HCT116 (cell line): ENCODE measurements at regions not wholly inside any gene's neighbourhood (a gene's known extent, or its start where the extent isn't known, plus 50 kb on each side); places are given as distances from the start of the nearest gene placed in this dataset.

Source experiments
- ATAC-seq: fragments of 200-7000 bp; cut with Tn5 transposase; 2 replicates; pipeline ENCODE4 v1.9.1; 2020; ENCODE audit warnings: mild to moderate bottlenecking, moderate library complexity
- BruUV-seq: library from RNA; stranded (reverse); fragments of 400-500 nt; replicated peaks from 2 replicates; lab custom pipeline; 2021; lab: Mats Ljungman, UMichigan
- CTCF ChIA-PET: fragments of 300-600 bp; sonication (Branson Sonifier 250); formaldehyde crosslinking; loops from one replicate; lab custom pipeline; 2021; ENCODE audit warnings: antibody characterized with exemption; lab: Charles Lee
- POLR2A ChIA-PET: fragments of 300-600, 350-600 bp; sonication (Branson Sonifier 250); formaldehyde crosslinking; loops from one replicate; lab custom pipeline; 2021; ENCODE audit warnings: antibody characterized with exemption; lab: Charles Lee
- RAD21 ChIA-PET, 2 experiments: fragments of 300-600 bp; sonication (Branson Sonifier 250); formaldehyde crosslinking; loops; one replicate each; lab custom pipeline; 2023; ENCODE audit warnings: low total read pairs in 2 of 2; ENCODE audit not compliant: uncharacterized antibody in 2 of 2, unreplicated experiment in 2 of 2, low non-redundant PET in 1 of 2; lab: Charles Lee
- DNase-seq: peaks from one replicate; pipeline ENCODE4 v3.0.0-alpha.2; 2010; ENCODE audit warnings: low read depth, low spot score
- H2AFZ ChIP-seq: fragments of 200-600 bp; shearing (Covaris generic), sonication (generic); 2 replicates; pipeline ENCODE4 v1.6.1; 2017; ENCODE audit warnings: low read depth, mixed run types, mixed read lengths, antibody characterized with exemption, low read length; ENCODE audit not compliant: poor library complexity, severe bottlenecking
- H3K27ac ChIP-seq: 2 replicates; pipeline ENCODE4 v1.5.1; 2012; ENCODE audit warnings: low read depth, low read length
- H3K27me3 ChIP-seq: fragments of 200-600 bp; sonication (generic); 2 replicates; pipeline ENCODE4 v1.6.1; 2016; ENCODE audit warnings: mixed run types, low read length, mixed read lengths; ENCODE audit not compliant: insufficient read depth
- H3K36me3 ChIP-seq, 2 experiments: fragments of 200-500 bp in 1 of 2; fragments of 200-600 bp in 1 of 2; sonication (Bioruptor generic) in 1 of 2; sonication (generic) in 1 of 2; 2 replicates each; pipeline versions ENCODE4 v1.5.1 to v1.6.1; 2014 to 2016; ENCODE audit warnings: low read length in 2 of 2, inconsistent platforms in 1 of 2, mixed read lengths in 1 of 2, mixed run types in 1 of 2; ENCODE audit not compliant: insufficient read depth in 2 of 2, control insufficient read depth in 1 of 2
- H3K4me1 ChIP-seq, 2 experiments: fragments of 200-600 bp in 1 of 2; sonication (generic) in 1 of 2; 2 replicates each; pipeline versions ENCODE4 v1.5.1 to v1.6.1; 2012 to 2017; ENCODE audit warnings: low read length in 2 of 2, inconsistent platforms in 1 of 2, mild to moderate bottlenecking in 1 of 2, mixed read lengths in 1 of 2, mixed run types in 1 of 2, moderate library complexity in 1 of 2; ENCODE audit not compliant: insufficient read depth in 2 of 2, control insufficient read depth in 1 of 2
- H3K4me2 ChIP-seq: fragments of 200-600 bp; sonication (generic); 2 replicates; pipeline ENCODE4 v1.6.1; 2017; ENCODE audit warnings: mixed run types, low read length, mixed read lengths
- H3K4me3 ChIP-seq, 2 experiments: fragments of 200-600 bp in 1 of 2; sonication (generic) in 1 of 2; replicated peaks in 1 of 2; 2 replicates each; pipeline ENCODE4 v1.5.1; 2011 to 2016; ENCODE audit warnings: low read length in 2 of 2, control low read depth in 1 of 2, low read depth in 1 of 2, mild to moderate bottlenecking in 1 of 2, mixed read lengths in 1 of 2, mixed run types in 1 of 2
- H3K79me2 ChIP-seq: fragments of 200-600 bp; sonication (generic); 2 replicates; pipeline ENCODE4 v1.6.1; 2017; ENCODE audit warnings: mild to moderate bottlenecking, mixed run types, low read length, moderate library complexity, mixed read lengths; ENCODE audit not compliant: insufficient read depth
- H3K9ac ChIP-seq: fragments of 200-600 bp; sonication (generic); 2 replicates; pipeline ENCODE4 v1.6.1; 2016; ENCODE audit warnings: low read length, mixed read lengths
- H3K9me2 ChIP-seq: fragments of 200-600 bp; sonication (generic), shearing (Covaris generic); 2 replicates; pipeline ENCODE4 v1.6.1; 2017; ENCODE audit warnings: mixed run types, mild to moderate bottlenecking, moderate library complexity; ENCODE audit not compliant: insufficient read depth
- H3K9me3 ChIP-seq, 2 experiments: fragments of 200-500 bp in 1 of 2; fragments of 200-600 bp in 1 of 2; sonication (Bioruptor generic) in 1 of 2; sonication (generic) in 1 of 2; 2 replicates each; pipeline ENCODE4 v1.6.1; 2014 to 2017; ENCODE audit warnings: low read length in 2 of 2, mixed read lengths in 2 of 2, inconsistent platforms in 1 of 2, low read depth in 1 of 2, mild to moderate bottlenecking in 1 of 2, mixed run types in 1 of 2, moderate library complexity in 1 of 2; ENCODE audit not compliant: control insufficient read depth in 1 of 2, insufficient read depth in 1 of 2
- H4K20me1 ChIP-seq: fragments of 200-600 bp; sonication (generic), shearing (Covaris generic); 2 replicates; pipeline ENCODE4 v1.6.1; 2017; ENCODE audit warnings: mixed run types, mild to moderate bottlenecking, moderate library complexity; ENCODE audit not compliant: insufficient read depth
- ATF3 ChIP-seq: IDR thresholded peaks from 2 replicates; pipeline ENCODE4 v1.6.1; 2012
- CTCF ChIP-seq, 3 experiments: fragments of 200-600 bp in 1 of 3; sonication (generic) in 1 of 3; IDR thresholded peaks in 2 of 3; conservative IDR thresholded peaks in 1 of 3; 2 replicates each; pipeline ENCODE4 v1.5.1; 2012 to 2017; ENCODE audit warnings: low read depth in 2 of 3, low read length in 2 of 3, antibody characterized with exemption in 1 of 3, borderline replicate concordance in 1 of 3, control low read depth in 1 of 3, mild to moderate bottlenecking in 1 of 3, mixed read lengths in 1 of 3, mixed run types in 1 of 3, moderate library complexity in 1 of 3; ENCODE audit not compliant: insufficient read depth in 1 of 3
- POLR2A ChIP-seq: IDR thresholded peaks from 2 replicates; pipeline ENCODE4 v1.7.0; 2011; ENCODE audit warnings: borderline replicate concordance; ENCODE audit not compliant: insufficient read depth, insufficient read length; ENCODE audit errors: extremely low read depth
- SRF ChIP-seq: IDR thresholded peaks from 2 replicates; pipeline ENCODE4 v1.6.1; 2012; ENCODE audit warnings: low read depth
- YY1 ChIP-seq: IDR thresholded peaks from 2 replicates; pipeline ENCODE4 v1.6.1; 2011; ENCODE audit warnings: low read length, low read depth, moderate library complexity, mild to moderate bottlenecking; ENCODE audit not compliant: insufficient replicate concordance; ENCODE audit errors: extremely low read depth
- intact Hi-C: fragments of 100-400 bp; cut with micrococcal nuclease; formaldehyde crosslinking; loops from 2 replicates; pipeline ENCODE4 v1.10.0; 2022

GRCh38 chr6:85705220-85705619, 62.5 kb upstream of the SYNCRIP start:
- H2AFZ ChIP-seq: no peak overlapping the region
- no peaks in the 10 kb centered on the region for H3K9me2 ChIP-seq
- no peaks in the 10 kb centered on the region for H3K27me3 ChIP-seq
- H3K79me2 ChIP-seq: no peaks in the 10 kb centered on the region
- H3K36me3 ChIP-seq: no peaks in the 10 kb centered on the region
- no peak overlapping the region for H3K4me3 ChIP-seq
- intact Hi-C loops: no loop called here
- TF ChIP-seq CTCF (IDR thresholded peaks at IDR 0.05 in 2 of 3, conservative IDR thresholded peaks at IDR 0.05 in 1 of 3; ENCODE audit: borderline replicate concordance in 1 of 3, insufficient read depth in 1 of 3, low read depth in 2 of 3, low read length in 2 of 3) (no peak), YY1 (no peak), SRF (no peak)
- no TSS peak for BruUV-seq
- no peaks in the 10 kb centered on the region for H3K4me1 ChIP-seq
- DNase-seq (no peak), ATAC-seq (no peak)
- no peak overlapping the region for H3K27ac ChIP-seq
- ChIA-PET RAD21 (no interaction called here), CTCF (no interaction called here), POLR2A (no interaction called here)
- no peaks in the 10 kb centered on the region for H4K20me1 ChIP-seq
- no peak overlapping the region for H3K9ac ChIP-seq
- no peaks in the 10 kb centered on the region; a peak in 1 of 4 replicates for H3K9me3 ChIP-seq
- no peak overlapping the region for H3K4me2 ChIP-seq

GRCh38 chr6:85703406-85703805, 60.7 kb upstream of the SYNCRIP start:
- RAD21 ChIA-PET: no interaction called here
- no peak for TF ChIP-seq POLR2A
- no peak for TF ChIP-seq ATF3
- Histone ChIP-seq H3K27me3 (no peaks in the 10 kb centered on the region), H3K79me2 (no peaks in the 10 kb centered on the region), H3K36me3 (no peaks in the 10 kb centered on the region), H3K9me3 (no peaks in the 10 kb centered on the region; a peak in 1 of 4 replicates), H4K20me1 (no peaks in the 10 kb centered on the region), H3K4me3 (no peak overlapping the region), H3K4me2 (no peak overlapping the region), H2AFZ (no peak overlapping the region), H3K4me1 (no peaks in the 10 kb centered on the region), H3K9me2 (no peaks in the 10 kb centered on the region), H3K27ac (no peak overlapping the region), H3K9ac (no peak overlapping the region)
- DNase-seq (no peak), ATAC-seq (no peak)
- CTCF ChIA-PET: no interaction called here
- POLR2A ChIA-PET: no interaction called here
- no TSS peak for BruUV-seq
- intact Hi-C loops: no loop called here
